HG03354 (cell line): ENCODE measurements at regions not wholly inside any gene's neighbourhood (a gene's known extent, or its start where the extent isn't known, plus 50 kb on each side); places are given as distances from the start of the nearest gene placed in this dataset.

Experiments
- ATAC-seq: cut with Tn5 transposase; IDR thresholded peaks from one replicate; pipeline ENCODE4 v1.9.1; 2021; ENCODE audit warnings: mild to moderate bottlenecking; ENCODE audit not compliant: unreplicated experiment, poor library complexity, severe bottlenecking

DNA sequence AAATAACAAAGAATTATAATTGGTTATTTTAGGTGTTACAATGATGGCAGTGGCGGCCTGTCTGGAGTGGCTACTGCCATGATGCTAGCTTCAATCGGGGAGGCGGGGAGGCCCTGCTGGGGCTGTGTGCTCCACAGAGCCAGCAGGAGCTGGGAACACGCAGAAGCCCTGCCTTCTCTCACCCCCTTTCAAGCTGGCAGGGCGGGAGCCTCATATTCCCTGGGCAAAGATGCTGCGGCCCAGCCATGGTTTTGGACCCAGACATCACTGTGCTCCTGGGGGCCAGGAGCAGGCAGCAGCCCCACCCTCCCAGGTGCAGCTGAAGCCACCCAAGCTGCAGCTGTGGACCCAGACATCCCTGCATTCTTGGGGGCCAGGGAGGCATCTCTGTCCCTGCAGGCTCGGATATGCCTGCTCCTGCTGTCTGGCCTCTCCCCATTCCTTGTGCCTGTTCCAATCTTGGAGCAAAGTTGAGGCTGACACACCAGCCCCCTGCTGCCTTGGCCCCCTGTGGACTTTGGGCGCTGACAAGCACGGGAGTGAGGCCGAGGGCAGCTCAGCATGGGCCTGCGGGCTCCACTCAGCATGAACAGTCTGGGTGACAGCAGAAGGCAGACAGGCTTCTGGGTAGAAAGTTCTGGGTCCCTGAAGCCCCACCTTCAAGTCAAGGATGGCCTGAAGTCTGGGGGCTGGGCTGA, 263.1 kb upstream of the HTR2A start:
- no peak for ATAC-seq

DNA sequence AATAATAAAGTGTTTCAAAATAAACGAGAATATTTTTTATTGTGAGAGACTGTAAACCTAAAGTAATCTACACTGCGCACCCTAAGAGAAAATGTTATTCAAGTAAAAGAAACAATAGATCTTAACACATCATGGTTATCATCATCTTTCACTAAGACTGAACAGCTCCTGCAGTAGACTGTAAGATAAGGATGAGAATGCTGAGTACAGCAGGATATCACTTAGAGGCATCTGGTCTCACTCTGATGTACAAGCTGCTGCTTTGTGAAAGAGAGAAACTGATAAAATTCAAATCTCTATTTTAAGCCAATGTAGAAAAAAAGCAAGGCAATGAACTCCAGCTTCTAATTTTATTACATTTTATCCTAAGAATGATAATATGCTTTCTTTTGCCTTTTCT, 261.7 kb upstream of the HTR2A start:
- no peak for ATAC-seq

DNA sequence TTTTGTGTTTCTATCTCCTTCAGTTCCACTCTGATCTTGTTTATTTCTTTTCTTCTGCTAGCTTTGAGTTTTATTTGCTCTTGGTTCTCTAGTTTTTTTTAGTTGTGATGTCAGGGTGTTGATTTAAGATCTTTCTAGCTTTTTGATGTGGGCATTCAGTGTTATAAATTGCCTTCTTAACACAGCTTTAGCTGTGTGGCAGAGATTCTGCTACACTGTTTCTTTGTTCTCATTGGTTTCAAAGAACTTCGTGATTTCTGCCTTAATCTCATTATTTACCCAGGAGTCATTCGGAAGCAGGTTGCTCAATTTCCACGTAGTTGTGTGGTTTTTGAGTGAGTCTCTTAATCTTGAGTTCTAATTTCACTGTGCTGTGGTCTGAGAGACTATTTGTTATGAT, 251.7 kb upstream of the HTR2A start:
- ATAC-seq, result no peak

DNA sequence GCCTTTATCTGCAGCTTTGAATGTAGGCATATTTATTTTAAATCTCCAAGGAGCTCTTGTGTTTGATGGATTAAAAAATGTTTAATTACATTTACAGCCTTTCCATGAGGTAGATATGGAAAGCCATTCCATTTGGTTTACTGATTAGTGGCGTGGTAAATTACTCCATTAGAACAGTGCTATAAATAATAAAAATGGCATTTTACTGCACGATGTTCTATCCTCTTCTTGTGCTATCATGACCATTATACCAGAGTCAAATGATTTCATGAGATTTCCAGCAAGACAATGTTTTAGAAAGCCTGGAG, 250.9 kb upstream of the HTR2A start:
- ATAC-seq, result no peak

DNA sequence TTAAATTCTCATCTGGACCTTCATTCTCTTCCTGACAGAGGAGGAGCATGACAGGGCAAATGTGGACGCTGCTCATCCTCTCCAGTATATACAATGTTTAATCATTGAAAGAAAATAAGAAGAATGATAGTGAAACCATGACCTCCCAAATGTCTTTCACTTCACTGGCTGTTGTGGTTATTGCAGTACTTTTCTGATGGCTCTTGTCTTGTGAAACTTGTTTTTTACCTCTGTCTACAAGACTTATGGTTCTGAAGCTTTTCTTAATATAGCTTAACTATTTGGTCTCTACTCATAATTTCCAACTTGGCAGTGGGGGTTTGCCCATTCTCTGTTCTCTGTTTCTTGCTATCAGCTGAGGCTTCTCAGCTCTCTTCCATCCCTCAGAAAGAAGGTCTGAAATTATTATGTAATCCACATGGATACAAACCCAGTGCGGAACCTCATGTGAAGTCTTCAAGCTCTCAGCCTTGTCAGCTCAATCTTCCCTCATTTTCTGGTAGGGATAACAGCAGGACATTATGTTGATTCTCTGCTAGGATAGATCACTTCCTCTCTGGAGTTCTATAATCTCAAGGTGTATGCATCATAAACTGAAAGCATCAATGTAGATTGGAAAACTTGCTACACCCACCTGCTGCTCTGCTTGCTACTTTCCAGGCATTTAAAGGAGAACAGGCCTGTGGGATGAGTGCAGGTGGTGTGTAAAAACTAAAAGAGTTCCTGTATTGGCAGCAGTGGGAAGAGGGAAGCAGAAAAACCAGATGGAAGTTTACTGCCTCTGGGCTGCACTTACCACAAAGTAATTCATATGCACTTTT, 250.3 kb upstream of the HTR2A start:
- peak; percentile 98 for ATAC-seq

DNA sequence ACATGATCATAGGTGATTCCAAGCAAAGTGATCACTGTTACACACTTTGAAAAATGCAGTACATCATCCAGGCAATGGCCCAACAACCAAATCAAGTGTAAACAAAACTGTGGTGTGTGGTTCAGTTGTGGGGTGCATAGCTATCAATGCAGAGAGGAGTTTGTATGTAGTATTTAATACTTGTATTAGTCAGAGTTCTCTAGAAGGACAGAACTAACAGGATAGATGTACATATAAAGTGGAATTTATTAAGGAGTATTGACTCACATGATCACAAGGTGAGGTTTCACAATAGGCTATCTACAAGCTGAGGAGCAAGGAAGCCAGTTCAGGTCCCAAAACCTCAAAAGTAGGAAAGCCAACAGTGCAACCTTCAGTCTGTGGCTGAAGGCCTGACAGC, 249.3 kb upstream of the HTR2A start:
- no peak for ATAC-seq

DNA sequence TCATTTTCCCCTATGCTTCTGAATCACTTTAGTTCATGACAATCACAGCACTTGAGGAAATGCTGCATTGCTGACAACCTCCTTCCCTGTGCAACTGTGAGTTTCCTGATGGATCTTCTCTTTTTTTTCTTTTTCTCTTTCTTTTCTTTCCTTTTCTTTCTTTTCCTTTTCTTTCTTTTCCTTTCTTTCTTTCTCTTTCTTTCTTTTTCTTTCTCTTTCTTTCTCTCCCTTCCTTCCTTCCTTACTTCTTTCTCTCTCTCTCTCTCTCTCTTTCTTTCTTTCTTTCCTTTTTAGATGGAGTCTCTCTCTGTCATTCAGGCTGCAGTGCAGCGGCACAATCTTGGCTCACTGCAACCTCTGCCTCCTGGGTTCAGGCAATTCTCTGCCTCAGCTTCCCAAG, 247.9 kb upstream of the HTR2A start:
- no peak for ATAC-seq

DNA sequence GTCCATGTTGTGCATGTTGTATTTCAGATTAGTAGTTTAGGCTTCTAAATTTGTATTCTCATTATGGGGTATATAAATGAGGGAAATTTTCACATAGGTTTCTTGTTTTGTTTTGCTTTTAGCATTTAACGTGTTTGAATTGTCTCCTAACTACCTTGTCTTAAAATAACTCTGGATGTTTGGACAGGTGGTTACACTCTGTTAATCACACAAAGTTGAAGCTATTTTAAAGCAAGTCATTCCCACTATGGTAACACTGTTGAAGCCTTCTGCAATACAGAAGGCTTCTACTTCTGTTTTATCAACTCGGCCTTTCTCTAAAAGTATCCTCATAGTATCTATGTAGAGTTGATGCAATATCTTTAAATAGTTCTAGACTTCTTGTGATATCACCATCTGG, 245.3 kb upstream of the HTR2A start:
- ATAC-seq, result no peak

DNA sequence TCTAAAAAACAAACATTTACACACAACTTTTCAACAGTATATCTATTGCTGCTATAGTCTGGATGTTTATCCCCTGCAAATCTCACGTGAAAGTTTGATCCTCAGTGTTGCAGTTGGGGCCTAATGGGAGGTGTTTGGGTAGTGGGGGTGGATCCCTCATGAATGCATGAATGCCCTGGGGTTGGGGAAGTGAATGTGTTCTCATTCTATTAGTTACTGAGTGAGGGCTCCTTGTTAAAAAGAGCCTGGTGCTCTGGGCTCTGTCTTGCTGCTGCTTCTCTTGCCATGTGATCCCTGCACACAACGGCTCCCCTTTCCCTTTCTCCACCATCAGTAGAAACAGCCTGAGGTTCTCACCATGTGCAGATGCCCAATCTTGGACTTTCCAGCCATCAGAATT, 242.7 kb upstream of the HTR2A start:
- ATAC-seq, result no peak

DNA sequence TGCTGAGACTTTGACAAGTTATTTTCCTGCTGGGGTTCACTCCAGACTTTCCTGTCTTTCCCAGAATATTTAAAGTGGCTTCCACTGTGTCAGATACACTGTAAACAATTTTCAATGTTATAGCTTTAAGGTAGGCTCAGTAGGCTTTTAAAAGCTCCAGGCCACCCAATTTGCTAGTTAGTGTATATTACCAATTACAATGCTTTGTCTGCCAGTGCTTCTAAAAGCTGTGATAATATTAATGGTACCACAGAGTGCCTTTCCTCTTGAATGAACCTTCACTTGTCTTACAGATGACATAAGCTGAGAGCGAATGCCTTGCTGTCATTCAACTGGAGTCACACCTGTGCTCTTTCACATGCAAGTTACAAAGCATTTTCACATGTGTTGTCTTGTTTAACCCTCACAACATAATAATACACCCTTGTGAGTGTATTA, 239.7 kb upstream of the HTR2A start:
- no peak for ATAC-seq

DNA sequence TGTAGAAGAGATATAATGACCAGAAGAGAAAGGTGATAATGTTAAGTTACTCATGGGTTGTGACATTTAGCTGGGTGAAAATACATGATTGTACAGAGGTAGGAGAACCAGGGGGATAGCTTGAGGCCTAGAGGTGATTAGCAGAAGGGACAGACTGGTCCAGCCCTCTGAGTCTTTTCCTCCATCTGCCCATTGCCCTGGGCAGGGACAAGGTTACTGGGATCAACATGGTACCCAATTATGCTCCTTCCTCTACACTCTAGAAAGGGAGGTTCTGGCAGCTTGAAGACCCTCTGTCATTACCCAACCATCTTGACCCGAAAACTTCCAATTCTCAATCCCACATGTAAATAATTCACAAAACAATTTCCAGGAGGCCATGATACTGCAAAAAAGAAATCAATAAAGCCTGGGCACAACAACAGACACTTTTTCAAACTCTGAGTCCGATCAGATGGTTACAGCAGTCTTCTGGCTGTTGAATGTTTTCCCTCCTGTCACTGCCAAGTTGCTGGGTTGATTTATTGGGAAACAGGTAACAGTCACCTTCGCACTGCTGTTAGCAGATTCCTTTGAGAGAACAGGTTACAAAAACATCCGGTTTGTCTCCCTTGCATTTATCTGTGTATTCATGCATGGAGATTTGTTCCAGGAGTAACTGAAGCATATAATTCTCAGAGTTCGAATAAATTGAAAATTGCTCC, 239.1 kb upstream of the HTR2A start:
- ATAC-seq, result no peak

DNA sequence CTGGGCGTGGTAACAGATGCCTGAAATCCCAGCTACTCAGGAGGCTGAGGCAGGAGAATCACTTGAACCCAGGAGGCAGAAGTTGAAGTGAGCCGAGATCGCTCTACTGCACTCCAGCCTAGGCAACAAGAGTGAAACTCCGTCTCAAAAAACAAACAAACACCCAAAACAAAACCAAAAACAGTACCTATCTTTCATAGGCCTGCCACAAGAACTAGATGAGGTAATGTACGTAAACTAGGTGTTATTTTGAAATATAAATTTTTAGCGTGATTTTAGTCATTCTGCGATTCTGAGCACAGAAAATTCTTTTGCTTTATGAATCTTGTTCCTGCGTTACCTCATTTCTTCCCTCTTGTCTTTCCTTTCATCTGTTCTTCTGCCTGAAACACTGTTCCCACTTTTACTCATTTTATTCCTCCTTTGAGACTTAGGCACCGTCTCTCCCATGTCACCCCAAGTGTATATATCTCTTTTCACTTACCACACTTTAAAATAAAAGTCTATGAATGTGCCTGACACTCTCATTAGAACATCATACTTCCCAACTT, 238.2 kb upstream of the HTR2A start:
- ATAC-seq, result peak; percentile 60

DNA sequence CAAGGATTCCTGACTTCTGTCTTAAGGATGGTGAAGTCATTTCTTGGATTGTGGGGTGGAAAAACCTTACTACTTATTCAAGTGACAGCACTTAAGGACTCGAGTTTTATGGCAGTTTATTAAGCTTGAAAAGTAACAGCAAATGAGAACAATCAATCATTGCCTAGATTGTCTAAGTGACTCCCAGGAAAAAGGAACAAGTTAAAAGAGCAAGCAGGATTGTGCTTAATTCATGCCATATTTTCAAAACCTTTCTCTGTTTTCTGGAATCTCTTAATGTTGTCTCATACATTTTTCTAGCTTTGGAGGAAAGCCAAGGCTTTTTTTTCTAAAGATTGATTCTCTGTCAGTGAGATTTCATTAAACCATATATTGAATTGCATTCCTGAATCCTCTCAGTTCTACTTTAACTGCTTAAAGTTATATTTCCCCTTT, 236.2 kb upstream of the HTR2A start:
- no peak for ATAC-seq

DNA sequence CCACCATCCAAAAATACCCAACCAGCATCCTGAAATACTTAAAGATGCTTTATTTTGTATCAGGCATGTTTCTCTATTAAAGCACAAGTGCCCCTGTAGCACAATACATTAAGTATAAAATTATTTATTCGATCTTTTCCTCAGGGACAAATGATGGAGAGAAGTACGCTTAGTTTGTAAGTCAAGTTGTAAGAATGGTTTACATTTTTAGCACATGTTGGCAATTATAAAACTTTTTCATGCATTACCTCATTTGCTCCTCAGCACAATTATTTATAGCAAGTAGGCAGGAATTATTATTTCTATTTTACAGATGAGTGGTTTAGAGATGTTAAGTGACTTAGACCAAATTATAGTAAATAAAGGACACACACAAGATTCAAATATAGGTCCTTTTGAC, 232.6 kb upstream of the HTR2A start:
- no peak for ATAC-seq

DNA sequence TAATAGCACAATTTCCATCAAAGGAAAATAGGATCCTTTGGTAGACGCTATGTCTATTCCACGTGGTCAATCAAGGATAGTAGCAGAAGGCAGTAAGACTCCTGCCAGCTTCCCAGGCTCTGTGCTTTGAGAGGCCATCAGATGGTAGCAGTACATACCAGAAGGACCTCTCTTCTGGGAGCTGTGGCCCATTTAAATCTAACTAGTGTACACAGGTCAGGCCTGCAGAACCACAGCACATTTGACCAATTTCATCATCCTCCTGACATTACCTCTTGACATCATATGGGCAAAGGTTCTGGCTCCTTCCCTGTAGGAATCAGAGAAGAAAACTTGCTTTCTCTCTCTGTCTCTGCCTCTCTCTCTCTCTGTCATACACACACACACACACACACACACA, 229.6 kb upstream of the HTR2A start:
- no peak for ATAC-seq

DNA sequence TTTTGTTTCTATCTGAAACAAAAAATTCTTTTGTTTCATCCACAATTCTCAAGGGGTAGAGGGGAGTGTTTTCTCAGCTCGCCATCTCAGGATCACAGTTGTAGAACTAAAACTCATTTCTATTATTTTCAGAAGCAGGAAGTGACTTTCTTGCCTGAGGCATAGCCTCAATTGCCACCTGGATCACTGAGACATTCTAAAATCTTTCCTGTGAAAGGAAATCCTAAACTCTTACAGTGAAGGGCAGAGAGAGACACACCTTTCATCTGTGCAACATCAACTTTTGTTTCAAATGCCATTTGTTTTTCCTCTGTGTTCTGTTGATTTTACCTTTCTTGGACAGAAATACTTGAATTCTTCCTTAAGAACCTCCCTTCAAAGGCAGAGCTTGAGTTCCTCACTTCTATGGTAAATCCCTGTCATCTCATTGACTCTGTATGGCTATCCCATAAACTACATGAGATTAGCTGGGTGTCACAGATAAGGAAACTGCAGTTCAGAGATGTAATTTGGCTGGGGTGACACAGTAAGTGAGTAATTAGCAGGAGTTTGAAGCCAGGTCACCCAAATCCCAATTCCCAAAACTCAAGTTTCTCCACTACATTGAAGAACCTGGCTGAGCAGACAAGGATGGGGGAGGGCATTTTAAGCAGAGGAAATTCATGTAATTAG, 224.4 kb upstream of the HTR2A start:
- no peak for ATAC-seq

DNA sequence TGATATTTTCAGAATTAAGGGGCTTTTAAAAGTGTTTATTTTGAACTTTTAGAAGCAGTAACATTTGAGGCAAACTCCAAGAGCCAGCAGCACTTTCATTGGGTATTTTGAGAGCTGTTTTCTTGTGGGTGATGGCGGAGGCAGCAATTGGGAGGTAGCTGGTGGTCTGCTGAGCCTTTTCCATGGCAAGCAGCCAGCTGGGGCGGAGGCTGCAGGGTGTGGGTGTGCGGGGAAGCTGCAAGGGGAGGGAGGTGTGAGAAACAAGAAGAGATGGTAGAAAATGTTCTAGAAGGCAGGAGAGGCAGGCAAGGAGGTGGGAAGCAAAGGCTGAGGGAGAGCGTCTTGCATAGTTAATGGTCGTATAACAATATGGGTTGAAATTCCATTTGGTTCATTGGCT, 223.4 kb upstream of the HTR2A start:
- no peak for ATAC-seq

DNA sequence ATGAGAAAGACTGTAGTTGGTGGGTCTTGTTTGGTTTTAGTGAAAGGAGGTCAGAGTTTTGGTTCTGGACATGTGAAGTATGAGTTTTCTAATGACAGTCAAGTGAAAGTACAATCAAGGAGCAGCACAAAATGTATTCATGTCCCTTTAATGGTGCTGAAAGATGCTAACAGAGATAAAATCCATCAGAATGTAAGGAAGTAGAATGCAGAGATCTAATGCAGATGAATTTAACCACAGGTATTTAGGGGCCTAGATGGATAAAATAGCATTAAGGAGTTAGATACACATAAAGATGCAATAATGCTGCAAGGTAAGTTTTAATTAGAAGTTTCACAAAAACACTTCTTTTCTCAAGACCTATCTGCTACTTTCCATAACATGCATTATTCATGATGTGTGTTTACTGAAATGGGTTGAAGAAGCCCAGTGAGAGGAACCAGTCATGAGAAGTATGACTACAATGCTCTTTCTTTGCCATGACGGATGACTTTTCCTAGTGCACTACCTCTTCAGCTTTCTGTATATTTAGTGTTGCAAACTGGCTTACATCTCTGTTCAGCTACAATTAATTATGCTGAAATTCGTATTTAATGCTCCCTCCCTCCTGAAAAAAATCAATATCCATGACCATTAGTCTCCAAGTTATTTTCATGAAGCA, 222.9 kb upstream of the HTR2A start:
- ATAC-seq, result no peak

DNA sequence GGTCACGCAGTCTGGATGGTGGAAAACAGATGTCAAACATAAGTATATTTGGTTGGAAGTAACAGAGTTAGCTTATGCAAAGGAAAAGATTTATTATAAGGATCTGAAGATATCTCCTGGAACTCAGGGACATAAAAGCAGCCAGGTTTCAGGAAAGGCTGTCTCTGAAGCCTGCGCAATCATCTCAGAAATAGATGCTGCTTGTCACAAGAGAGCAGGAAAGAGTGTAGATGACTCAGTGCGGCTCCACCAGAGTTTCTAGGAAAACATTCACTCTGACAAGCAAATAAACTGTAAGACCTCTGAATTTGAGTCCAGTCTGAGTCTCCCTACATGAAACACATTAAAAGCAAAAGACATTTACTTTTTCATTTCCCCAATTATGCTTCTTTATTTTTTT, 220.4 kb upstream of the HTR2A start:
- ATAC-seq, result no peak

DNA sequence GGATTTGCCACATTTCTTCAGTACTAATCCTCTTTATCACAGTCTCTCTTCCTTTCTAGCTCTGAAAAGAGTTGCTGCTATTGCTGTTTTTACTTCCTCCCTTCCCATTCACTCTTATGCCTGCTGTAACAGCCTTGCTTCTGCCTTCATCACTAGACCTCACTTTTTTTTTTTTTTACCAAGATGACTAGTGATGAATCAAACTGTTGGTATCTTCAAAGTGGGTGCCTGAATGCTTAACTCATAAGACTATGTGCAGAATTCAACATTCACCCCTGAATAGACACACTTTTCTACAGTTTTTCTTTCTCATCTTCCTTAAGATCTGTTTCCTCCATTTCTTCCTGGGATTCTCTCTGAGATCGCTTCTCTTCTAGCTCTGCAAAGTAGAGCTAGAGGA, 217.2 kb upstream of the HTR2A start:
- ATAC-seq, result no peak
